GM23248 (cell line): ENCODE measurements at regions not wholly inside any gene's neighbourhood (a gene's known extent, or its start where the extent isn't known, plus 50 kb on each side); places are given as distances from the start of the nearest gene placed in this dataset.

ENCODE experiments used
- DNase-seq: peaks from one replicate; pipeline ENCODE4 v3.0.0-alpha.2; 2015
- H2AFZ ChIP-seq: fragments of 200-600 bp; sonication (generic); 2 replicates; pipeline ENCODE4 v1.6.1; 2016; ENCODE audit warnings: antibody characterized with exemption
- H3F3A ChIP-seq: fragments of 200-600 bp; sonication (generic); 2 replicates; pipeline ENCODE4 v1.6.1; 2016; ENCODE audit warnings: mild to moderate bottlenecking, antibody characterized with exemption, mixed run types; ENCODE audit not compliant: insufficient read depth
- H3K27ac ChIP-seq: fragments of 200-600 bp; sonication (generic); 2 replicates; pipeline ENCODE4 v1.5.1; 2016; ENCODE audit warnings: mild to moderate bottlenecking
- H3K27me3 ChIP-seq: fragments of 200-600 bp; sonication (generic); replicated peaks from 2 replicates; pipeline ENCODE4 v1.6.1; 2016; ENCODE audit warnings: mild to moderate bottlenecking; ENCODE audit not compliant: insufficient read depth
- H3K36me3 ChIP-seq: fragments of 200-600 bp; sonication (generic); 2 replicates; pipeline ENCODE4 v1.6.1; 2016; ENCODE audit warnings: low read depth, mild to moderate bottlenecking
- H3K4me1 ChIP-seq: fragments of 200-600 bp; sonication (generic); 2 replicates; pipeline ENCODE4 v1.6.1; 2016; ENCODE audit warnings: mild to moderate bottlenecking; ENCODE audit not compliant: insufficient read depth
- H3K4me2 ChIP-seq: fragments of 200-600 bp; sonication (generic); one replicate; pipeline ENCODE4 v1.6.1; 2016; ENCODE audit warnings: mild to moderate bottlenecking; ENCODE audit not compliant: unreplicated experiment
- H3K4me3 ChIP-seq: fragments of 200-600 bp; sonication (generic); 2 replicates; pipeline ENCODE4 v1.5.1; 2016; ENCODE audit warnings: mild to moderate bottlenecking
- H3K79me2 ChIP-seq: fragments of 200-600 bp; sonication (generic); 2 replicates; pipeline ENCODE4 v1.6.1; 2016; ENCODE audit warnings: mild to moderate bottlenecking; ENCODE audit not compliant: insufficient read depth
- H3K9ac ChIP-seq: fragments of 200-600 bp; sonication (generic); 2 replicates; pipeline ENCODE4 v1.6.1; 2016; ENCODE audit warnings: mild to moderate bottlenecking
- H3K9me2 ChIP-seq: fragments of 200-600 bp; sonication (generic); 2 replicates; pipeline ENCODE4 v1.6.1; 2016; ENCODE audit warnings: mixed run types, mild to moderate bottlenecking, moderate library complexity; ENCODE audit not compliant: insufficient read depth
- H3K9me3 ChIP-seq: fragments of 200-600 bp; sonication (generic); one replicate; pipeline ENCODE4 v1.6.1; 2017; ENCODE audit warnings: low read depth
- H4K20me1 ChIP-seq: fragments of 200-600 bp; sonication (generic); 2 replicates; pipeline ENCODE4 v1.6.0; 2016; ENCODE audit not compliant: insufficient read depth
- EZH2 ChIP-seq: fragments of 200-600 bp; sonication (generic); IDR thresholded peaks from 2 replicates; pipeline ENCODE4 v1.6.1; 2018; ENCODE audit warnings: antibody characterized with exemption, mild to moderate bottlenecking; ENCODE audit not compliant: insufficient read depth, poor library complexity, severe bottlenecking
- EZH2phosphoT487 ChIP-seq: fragments of 200-600 bp; sonication (generic); IDR thresholded peaks from 2 replicates; pipeline ENCODE4 v1.6.1; 2018; ENCODE audit warnings: antibody characterized with exemption, moderate library complexity, mild to moderate bottlenecking, low read depth; ENCODE audit not compliant: insufficient read depth
- WGBS, 2 experiments: methylation state at CpG; one replicate each; pipeline ENCODE4 v1.1.6; 2015 to 2017; ENCODE audit warnings: low lambda C conversion rate in 2 of 2, low coverage in 1 of 2; ENCODE audit errors: missing lambda C conversion rate in 2 of 2; 5-methylcytosine and 5-hydroxymethylcytosine counted together
- in situ Hi-C: fragments of 300-500 bp; cut with MboI; formaldehyde crosslinking; loops from 2 replicates; pipeline ENCODE4 v1.15.0; 2020

DNA sequence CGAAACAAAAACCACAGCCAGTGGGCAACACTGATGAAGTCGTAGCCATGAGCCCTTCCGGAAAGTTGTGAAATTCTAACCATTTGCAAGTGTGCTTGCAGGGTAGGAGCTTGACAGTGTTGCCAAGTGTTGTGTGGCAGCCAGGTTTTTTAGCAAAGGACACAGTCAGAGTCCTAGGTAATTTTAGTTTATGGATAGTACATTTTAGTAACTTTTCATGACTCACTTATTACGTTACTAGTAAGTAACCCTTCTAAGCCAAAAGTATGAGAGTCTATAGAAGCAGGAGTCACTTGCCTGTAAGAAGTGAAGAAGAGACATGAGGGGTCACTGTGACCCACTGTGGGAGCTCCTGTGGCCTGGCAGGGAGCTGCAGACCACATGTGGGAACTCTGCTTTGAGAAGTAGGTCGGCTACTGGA is 54.8 kb upstream of the ADPGK start:
- Histone ChIP-seq H4K20me1 (no peaks in the 10 kb centered on the region), H3F3A (no peaks in the 10 kb centered on the region), H3K79me2 (no peaks in the 10 kb centered on the region), H3K9ac (no peak overlapping the region), H3K9me3 (no peaks in the 10 kb centered on the region), H3K27me3 (peaks cover 18% of the 10 kb centered on the region), H3K4me1 (0 out of 2 replicates have a peak, but pooled peaks cover 8% of the 10 kb centered on the region), H3K27ac (no peak overlapping the region), H3K4me3 (no peak overlapping the region), H2AFZ (no peak overlapping the region), H3K4me2 (no peak overlapping the region), H3K9me2 (no peaks in the 10 kb centered on the region), H3K36me3 (no peaks in the 10 kb centered on the region)
- 6 to 7% methylated on average over 5 of the region's 5 CpGs for WGBS, 2 experiments
- TF ChIP-seq EZH2phosphoT487, result no peak
- no peak for TF ChIP-seq EZH2
- DNase-seq, result peak; percentile 63
- in situ Hi-C loops, result no loop called here

- no peak overlapping the region for H3K4me2 ChIP-seq
- H3K9me3 ChIP-seq, result no peaks in the 10 kb centered on the region
- 0 out of 2 replicates have a peak, but pooled peaks cover 8% of the 10 kb centered on the region for H3K4me1 ChIP-seq
- no peaks in the 10 kb centered on the region for H3K9me2 ChIP-seq
- no peak overlapping the region for H3K4me3 ChIP-seq
- H3F3A ChIP-seq, result no peaks in the 10 kb centered on the region
- no peak overlapping the region for H3K9ac ChIP-seq
- H3K79me2 ChIP-seq, result no peaks in the 10 kb centered on the region
- H3K36me3 ChIP-seq, result no peaks in the 10 kb centered on the region
- peaks cover 30% of the 10 kb centered on the region for H3K27me3 ChIP-seq
- in situ Hi-C loops, result no loop called here
- H4K20me1 ChIP-seq, result no peaks in the 10 kb centered on the region
- H2AFZ ChIP-seq, result no peak overlapping the region
- DNase-seq, result no peak
- TF ChIP-seq EZH2, result no peak
- TF ChIP-seq EZH2phosphoT487, result no peak
- 47 to 58% methylated on average over 6 of the region's 6 CpGs for WGBS, 2 experiments
- no peak overlapping the region for H3K27ac ChIP-seq
Observed at GRCh38 chr15:72836676-72837330, 53.2 kb upstream of the ADPGK start.

DNA sequence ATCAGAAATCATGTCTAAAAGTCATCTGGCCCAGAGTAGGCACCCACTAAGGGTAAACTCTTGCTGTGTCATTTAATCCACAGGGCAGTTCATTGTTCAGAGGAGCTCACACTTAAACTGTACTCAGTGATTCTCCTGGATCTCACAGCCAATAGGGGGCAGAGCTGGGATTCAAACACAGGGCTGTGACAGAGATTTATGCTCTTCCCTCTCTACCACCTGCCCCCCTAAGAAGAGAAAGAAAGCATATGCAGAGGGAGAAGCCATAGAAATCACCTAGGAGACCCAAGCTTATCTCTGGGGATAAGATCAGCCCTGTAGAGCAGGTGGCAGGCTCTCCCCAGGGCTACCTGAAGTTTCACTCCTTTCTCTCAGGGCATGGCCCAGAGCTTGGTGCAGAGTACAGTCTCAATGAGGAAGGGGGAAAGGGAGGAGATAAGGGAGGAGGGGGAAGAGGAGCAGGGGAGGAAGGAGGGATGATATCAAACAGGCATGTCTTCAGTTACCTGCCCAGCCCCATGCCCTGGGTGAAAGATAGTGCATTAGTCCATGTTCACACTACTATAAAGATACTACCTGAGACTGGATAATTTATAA is 51.8 kb upstream of the ADPGK start:
- in situ Hi-C loops, result no loop called here
- TF ChIP-seq EZH2 (no peak), EZH2phosphoT487 (no peak)
- Histone ChIP-seq H3K4me1 (0 out of 2 replicates have a peak, but pooled peaks cover 8% of the 10 kb centered on the region), H4K20me1 (no peaks in the 10 kb centered on the region), H3K9me3 (no peaks in the 10 kb centered on the region), H3K9ac (no peak overlapping the region), H3K9me2 (no peaks in the 10 kb centered on the region), H3K36me3 (no peaks in the 10 kb centered on the region), H3K79me2 (no peaks in the 10 kb centered on the region), H3F3A (no peaks in the 10 kb centered on the region), H3K4me2 (no peak overlapping the region), H3K4me3 (no peak overlapping the region), H3K27me3 (peaks cover 25% of the 10 kb centered on the region), H2AFZ (no peak overlapping the region), H3K27ac (no peak overlapping the region)
- peak; percentile 17 for DNase-seq

GRCh38 chr15:72833561-72833960 is 50.0 kb upstream of the ADPGK start:
- no peaks in the 10 kb centered on the region for H3K9me2 ChIP-seq
- no peaks in the 10 kb centered on the region for H3K79me2 ChIP-seq
- 0 out of 2 replicates have a peak, but pooled peaks cover 7% of the 10 kb centered on the region for H3K4me1 ChIP-seq
- in situ Hi-C loops, result no loop called here
- no peaks in the 10 kb centered on the region for H4K20me1 ChIP-seq
- TF ChIP-seq EZH2phosphoT487 (no peak), EZH2 (no peak)
- H3K4me2 ChIP-seq, result no peak overlapping the region
- H3K27me3 ChIP-seq, result peaks cover 34% of the 10 kb centered on the region
- H2AFZ ChIP-seq, result no peak overlapping the region
- no peak for DNase-seq
- no peaks in the 10 kb centered on the region for H3K36me3 ChIP-seq
- H3K9me3 ChIP-seq, result no peaks in the 10 kb centered on the region
- H3K27ac ChIP-seq, result no peak overlapping the region
- no peaks in the 10 kb centered on the region for H3F3A ChIP-seq
- H3K4me3 ChIP-seq, result no peak overlapping the region
- 11 to 17% methylated on average over 2 of the region's 2 CpGs for WGBS, 2 experiments
- no peak overlapping the region for H3K9ac ChIP-seq
